GM20000 (cell line): ENCODE measurements at regions not wholly inside any gene's neighbourhood (a gene's known extent, or its start where the extent isn't known, plus 50 kb on each side); places are given as distances from the start of the nearest gene placed in this dataset.

Source experiments
- DNase-seq: peaks from one replicate; pipeline ENCODE4 v3.0.0; 2012; ENCODE audit warnings: low spot score
- CTCF ChIP-seq: IDR thresholded peaks from 2 replicates; pipeline ENCODE4 v1.5.1; 2012; ENCODE audit warnings: mild to moderate bottlenecking, control low read depth; ENCODE audit errors: extremely low read depth, missing control alignments

GRCh38 chr2:167423731-167424130 lies 535.5 kb downstream of the XIRP2 start:
- no peak for DNase-seq
- TF ChIP-seq CTCF: no peak

DNA sequence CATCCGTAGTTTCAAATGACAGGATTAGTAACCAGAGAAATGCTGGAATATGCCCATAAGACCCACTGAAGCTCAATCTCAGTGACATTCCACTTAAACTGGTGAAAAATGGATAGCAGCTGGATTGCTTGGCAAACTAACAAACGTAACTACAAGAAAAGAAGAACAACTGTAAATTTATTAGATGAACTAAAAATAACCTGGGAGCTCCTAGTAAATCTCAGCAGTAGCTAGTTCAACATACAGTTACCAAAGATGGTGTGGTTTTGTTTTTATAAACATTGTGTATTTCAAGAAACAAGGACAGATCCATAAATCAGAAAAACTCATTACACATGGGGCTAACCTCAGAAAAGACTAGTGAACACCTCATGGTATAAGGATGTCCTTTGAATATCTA lies 531.9 kb downstream of the XIRP2 start:
- DNase-seq: no peak
- TF ChIP-seq CTCF: no peak

DNA sequence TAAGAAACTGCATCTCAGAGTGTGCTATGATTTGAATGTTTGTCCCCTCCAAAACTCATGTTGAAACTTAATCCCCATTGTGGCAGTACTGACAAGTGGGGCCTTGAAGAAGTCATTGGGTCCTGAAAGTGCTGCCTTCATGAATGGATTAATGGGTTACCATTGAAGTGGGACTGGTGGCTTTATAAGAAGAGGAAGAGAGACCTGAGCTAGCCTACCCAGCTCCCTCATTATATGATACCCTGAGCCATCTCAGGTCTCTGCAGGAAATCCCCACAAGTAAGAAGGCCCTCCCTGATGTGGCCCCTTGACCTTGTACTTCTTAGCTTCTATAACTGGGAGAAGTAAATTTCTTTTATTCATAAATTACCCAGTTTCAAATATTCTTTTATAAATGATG lies 526.8 kb downstream of the XIRP2 start:
- DNase-seq: no peak
- TF ChIP-seq CTCF: no peak

GRCh38 chr2:167411367-167411766 lies 523.1 kb downstream of the XIRP2 start:
- no peak for TF ChIP-seq CTCF
- DNase-seq: no peak

DNA sequence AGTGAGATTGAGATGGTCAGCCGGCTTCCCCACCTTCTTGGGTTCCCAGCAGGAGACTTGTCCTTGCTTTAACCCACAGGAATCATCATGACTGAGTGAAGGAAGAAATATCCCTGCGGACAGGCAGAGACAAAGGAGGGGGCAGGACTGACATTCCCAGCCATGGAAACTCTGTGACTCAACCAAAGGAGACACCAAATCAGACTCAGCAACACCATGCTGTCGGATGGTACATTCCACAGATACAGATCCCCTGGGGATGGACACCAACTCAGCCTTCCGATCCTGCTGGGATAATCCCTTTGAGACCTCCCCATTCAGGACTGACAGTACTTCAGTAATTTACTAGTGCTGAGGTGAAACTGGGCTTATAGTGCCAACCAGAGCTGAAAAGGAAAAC lies 518.3 kb downstream of the XIRP2 start:
- no peak for TF ChIP-seq CTCF
- DNase-seq: no peak

GRCh38 chr2:167404627-167405284 lies 516.5 kb downstream of the XIRP2 start:
- no peak for TF ChIP-seq CTCF
- no peak for DNase-seq

DNA sequence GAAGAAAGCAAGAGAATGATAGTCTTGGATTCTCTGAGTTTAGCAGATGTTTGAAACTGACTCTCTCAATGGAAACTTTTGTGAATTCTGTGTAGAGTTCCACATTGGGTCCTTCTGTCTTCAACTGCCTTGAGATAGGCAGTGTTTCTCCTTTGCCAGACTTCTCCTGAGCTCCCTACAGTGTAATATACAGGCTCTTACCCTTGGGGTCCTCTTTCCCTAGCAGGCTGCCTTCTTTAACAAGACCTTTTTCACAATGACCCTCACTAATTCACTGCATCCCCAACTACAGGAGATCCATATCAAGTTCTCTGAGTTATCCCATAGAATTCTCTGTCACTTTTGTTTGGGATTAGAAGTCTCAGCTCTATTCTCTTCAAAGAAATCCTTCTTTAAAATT lies 513.0 kb downstream of the XIRP2 start:
- no peak for DNase-seq
- TF ChIP-seq CTCF: no peak
